H9 (cell line): ENCODE measurements at regions not wholly inside any gene's neighbourhood (a gene's known extent, or its start where the extent isn't known, plus 50 kb on each side); places are given as distances from the start of the nearest gene placed in this dataset.

Source experiments
- DNase-seq: peaks from one replicate; pipeline ENCODE4 v3.0.0-alpha.2; 2017
- H2AFZ ChIP-seq: one replicate; pipeline ENCODE4 v1.6.1; 2013; ENCODE audit warnings: mild to moderate bottlenecking, low read length, control low read depth, moderate library complexity
- H2AK5ac ChIP-seq: 2 replicates; pipeline ENCODE4 v1.6.1; 2013; ENCODE audit warnings: low read length, control low read depth, mixed read lengths; ENCODE audit not compliant: insufficient read length
- H2BK120ac ChIP-seq: one replicate; pipeline ENCODE4 v1.6.1; 2013; ENCODE audit warnings: low read depth, mild to moderate bottlenecking, low read length, control low read depth, inconsistent platforms; ENCODE audit not compliant: poor library complexity, severe bottlenecking
- H2BK12ac ChIP-seq: 2 replicates; pipeline ENCODE4 v1.6.1; 2013; ENCODE audit warnings: low read length, control low read depth, mixed read lengths, low read depth; ENCODE audit not compliant: insufficient read length
- H2BK15ac ChIP-seq: 2 replicates; pipeline ENCODE4 v1.6.1; 2013; ENCODE audit warnings: low read depth, low read length, control low read depth
- H2BK20ac ChIP-seq: one replicate; pipeline ENCODE4 v1.6.1; 2013; ENCODE audit warnings: low read depth, mild to moderate bottlenecking, low read length, control low read depth, inconsistent platforms; ENCODE audit not compliant: poor library complexity, severe bottlenecking
- H2BK5ac ChIP-seq: 2 replicates; pipeline ENCODE4 v1.6.1; 2013; ENCODE audit warnings: low read length, control low read depth, mixed read lengths; ENCODE audit not compliant: insufficient read length
- H3K14ac ChIP-seq: 2 replicates; pipeline ENCODE4 v1.6.1; 2013; ENCODE audit warnings: low read length, control low read depth; ENCODE audit not compliant: insufficient read depth
- H3K18ac ChIP-seq: 2 replicates; pipeline ENCODE4 v1.6.1; 2013; ENCODE audit warnings: low read depth, mild to moderate bottlenecking, mixed read lengths, low read length, control low read depth; ENCODE audit not compliant: insufficient read length
- H3K23ac ChIP-seq: 2 replicates; pipeline ENCODE4 v1.6.1; 2013; ENCODE audit warnings: low read length, control low read depth, mixed read lengths, low read depth; ENCODE audit not compliant: insufficient read length
- H3K23me2 ChIP-seq: 2 replicates; pipeline ENCODE4 v1.6.1; 2013; ENCODE audit warnings: low read depth, mild to moderate bottlenecking, mixed read lengths, low read length, control low read depth; ENCODE audit not compliant: insufficient read length, poor library complexity, severe bottlenecking
- H3K27ac ChIP-seq: 2 replicates; pipeline ENCODE4 v1.5.1; 2013; ENCODE audit warnings: low read length, control low read depth, mixed read lengths, low read depth; ENCODE audit not compliant: insufficient read length
- H3K27me3 ChIP-seq: 2 replicates; pipeline ENCODE4 v1.6.1; 2013; ENCODE audit warnings: low read length, control low read depth, inconsistent platforms; ENCODE audit not compliant: insufficient read depth
- H3K4ac ChIP-seq: 2 replicates; pipeline ENCODE4 v1.6.1; 2013; ENCODE audit warnings: low read depth, mild to moderate bottlenecking, control low read depth, inconsistent platforms, low read length, moderate library complexity
- H3K4me1 ChIP-seq: 2 replicates; pipeline ENCODE4 v1.6.1; 2013; ENCODE audit warnings: low read length, control low read depth, inconsistent platforms; ENCODE audit not compliant: insufficient read depth
- H3K4me2 ChIP-seq: 2 replicates; pipeline ENCODE4 v1.6.1; 2013; ENCODE audit warnings: low read length, control low read depth, mixed read lengths; ENCODE audit not compliant: insufficient read length, insufficient read depth
- H3K56ac ChIP-seq: 2 replicates; pipeline ENCODE4 v1.6.1; 2013; ENCODE audit warnings: low read depth, mild to moderate bottlenecking, mixed read lengths, low read length, control low read depth; ENCODE audit not compliant: insufficient read length
- H3K79me1 ChIP-seq: 2 replicates; pipeline ENCODE4 v1.6.1; 2013; ENCODE audit warnings: low read depth, mild to moderate bottlenecking, moderate library complexity, low read length, control low read depth, inconsistent platforms; ENCODE audit not compliant: insufficient read depth, poor library complexity, severe bottlenecking
- H3K79me2 ChIP-seq: 2 replicates; pipeline ENCODE4 v1.6.1; 2013; ENCODE audit warnings: low read length, control low read depth, inconsistent platforms; ENCODE audit not compliant: insufficient read depth
- H3K9ac ChIP-seq: 2 replicates; pipeline ENCODE4 v1.6.1; 2013; ENCODE audit warnings: low read length, control low read depth, mixed read lengths; ENCODE audit not compliant: insufficient read length; ENCODE audit errors: extremely low read depth
- H3K9me3 ChIP-seq: one replicate; pipeline ENCODE4 v1.6.1; 2013; ENCODE audit warnings: low read depth, low read length, inconsistent platforms; ENCODE audit not compliant: control insufficient read depth
- H3T11ph ChIP-seq: one replicate; pipeline ENCODE4 v1.6.1; 2013; ENCODE audit warnings: mild to moderate bottlenecking, low read length, control low read depth, inconsistent platforms
- H4K20me1 ChIP-seq: one replicate; pipeline ENCODE4 v1.6.1; 2013; ENCODE audit not compliant: control insufficient read depth, insufficient read length, insufficient read depth
- H4K5ac ChIP-seq: 2 replicates; pipeline ENCODE4 v1.6.1; 2013; ENCODE audit warnings: low read depth, mild to moderate bottlenecking, mixed read lengths, low read length, control low read depth; ENCODE audit not compliant: insufficient read length
- H4K8ac ChIP-seq: replicated peaks from 2 replicates; pipeline ENCODE4 v1.6.1; 2013; ENCODE audit warnings: low read length, control low read depth, mixed read lengths, low read depth; ENCODE audit not compliant: insufficient read length
- H4K91ac ChIP-seq: 2 replicates; pipeline ENCODE4 v1.6.1; 2013; ENCODE audit warnings: low read depth, mild to moderate bottlenecking, moderate library complexity, mixed read lengths, low read length, control low read depth; ENCODE audit not compliant: insufficient read length
- H3K27ac Mint-ChIP-seq, 3 experiments: 2 replicates in 2 of 3; 3 replicates in 1 of 3; pipeline ENCODE4 v1.8.0; 2020 to 2021; ENCODE audit warnings: mixed read lengths in 3 of 3, mild to moderate bottlenecking in 1 of 3, moderate library complexity in 1 of 3
- H3K27me3 Mint-ChIP-seq: 2 replicates; pipeline ENCODE4 v1.8.0; 2021; ENCODE audit warnings: low read depth, mild to moderate bottlenecking, moderate library complexity, mixed read lengths
- H3K36me3 Mint-ChIP-seq, 3 experiments: 2 replicates in 2 of 3; 3 replicates in 1 of 3; pipeline ENCODE4 v1.8.0; 2020 to 2021; ENCODE audit warnings: low read depth in 3 of 3, mixed read lengths in 3 of 3; ENCODE audit not compliant: insufficient read depth in 1 of 3
- H3K4me1 Mint-ChIP-seq, 2 experiments: 2 replicates each; pipeline ENCODE4 v1.8.0; 2020; ENCODE audit warnings: mixed read lengths in 2 of 2
- H3K4me3 Mint-ChIP-seq, 2 experiments: 2 replicates in 1 of 2; 3 replicates in 1 of 2; pipeline ENCODE4 v1.8.0; 2020 to 2021; ENCODE audit warnings: mild to moderate bottlenecking in 2 of 2, mixed read lengths in 2 of 2, moderate library complexity in 1 of 2
- H3K9me3 Mint-ChIP-seq, 2 experiments: 2 replicates in 1 of 2; 3 replicates in 1 of 2; pipeline ENCODE4 v1.8.0; 2020; ENCODE audit warnings: mild to moderate bottlenecking in 2 of 2, mixed read lengths in 2 of 2, moderate library complexity in 1 of 2
- CTCF ChIP-seq: fragments of 200-600 bp; sonication (generic); conservative IDR thresholded peaks from 3 replicates; pipeline ENCODE4 v1.8.0; 2021; ENCODE audit warnings: antibody characterized with exemption, mild to moderate bottlenecking

DNA sequence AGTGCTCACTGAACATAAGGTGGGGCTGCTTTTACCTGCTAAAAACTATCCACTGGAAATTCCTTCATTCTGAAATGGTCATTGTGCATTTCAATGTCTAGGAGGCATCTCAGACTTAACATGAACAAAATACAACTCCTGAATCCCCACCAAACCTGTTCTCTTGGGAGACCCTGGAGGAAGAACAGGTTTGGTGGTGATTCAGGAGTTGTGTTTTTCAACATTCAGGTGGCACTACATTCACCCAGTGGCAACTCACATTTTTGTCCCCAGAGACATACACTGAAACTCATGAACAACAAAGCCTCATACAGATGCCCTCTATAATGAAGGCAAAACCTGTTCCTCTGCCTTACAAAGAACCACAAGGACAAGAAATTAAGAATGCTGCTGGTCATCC is 64.3 kb upstream of the CYP2D6 start:
- Histone ChIP-seq H4K5ac (no peak overlapping the region), H3K4ac (no peak overlapping the region), H2BK12ac (no peak overlapping the region), H2BK5ac (no peak overlapping the region), H2AFZ (no peak overlapping the region), H3K18ac (no peak overlapping the region), H3K56ac (no peak overlapping the region), H3K79me2 (peaks cover 20% of the 10 kb centered on the region; the same call in 1 of the 2 replicates), H4K20me1 (peaks cover 2% of the 10 kb centered on the region), H3K27me3 (no peaks in the 10 kb centered on the region), H2BK20ac (no peak overlapping the region), H2BK15ac (no peak overlapping the region), H3K4me1 (peaks cover 2% of the 10 kb centered on the region), H2BK120ac (no peak overlapping the region), H3K14ac (no peak overlapping the region), H3K27ac (no peak overlapping the region), H3K23ac (no peak overlapping the region), H3K79me1 (peaks cover 25% of the 10 kb centered on the region), H3K23me2 (no peaks in the 10 kb centered on the region), H3K4me2 (no peak overlapping the region), H3K9me3 (no peaks in the 10 kb centered on the region), H4K91ac (no peak overlapping the region), H4K8ac (no peak overlapping the region), H3T11ph (no peak overlapping the region), H3K9ac (no peak overlapping the region), H2AK5ac (no peak overlapping the region)
- peaks cover 41 to 48% of the 10 kb centered on the region in 2 experiments for H3K4me1 Mint-ChIP-seq
- H3K27me3 Mint-ChIP-seq, result no peaks in the 10 kb centered on the region
- no peak for DNase-seq
- H3K27ac Mint-ChIP-seq, result peak overlapping the region in 1 of 3 experiments; percentile 89; a peak in 2 of 7 replicates
- TF ChIP-seq CTCF, result no peak
- no peaks in the 10 kb centered on the region for H3K9me3 Mint-ChIP-seq
- no peak overlapping the region for H3K4me3 Mint-ChIP-seq
- peaks cover 0 to 6% (median 4%) of the 10 kb centered on the region in 3 experiments; a peak in 4 of 7 replicates for H3K36me3 Mint-ChIP-seq
